Endothelial cell of umbilical vein (primary cell): ENCODE measurements at regions not wholly inside any gene's neighbourhood (a gene's known extent, or its start where the extent isn't known, plus 50 kb on each side); places are given as distances from the start of the nearest gene placed in this dataset.

Experiments used
- CTCF ChIP-seq, 2 donors: IDR thresholded peaks; 1 replicate in 1 of 2; 2 replicates in 1 of 2; pipeline ENCODE4 v1.5.1; 2011; ENCODE audit warnings: low read length in 2 of 2, mild to moderate bottlenecking in 2 of 2, moderate library complexity in 2 of 2, control low read depth in 1 of 2, inconsistent platforms in 1 of 2, low read depth in 1 of 2; ENCODE audit not compliant: insufficient read depth in 1 of 2; ENCODE audit errors: extremely low read depth in 1 of 2
- EZH2 ChIP-seq: IDR thresholded peaks from 2 replicates; pipeline ENCODE4 v1.6.1; 2012; ENCODE audit warnings: borderline replicate concordance, low read depth, mild to moderate bottlenecking, moderate library complexity, low read length, inconsistent platforms; ENCODE audit not compliant: severe bottlenecking
- FOS ChIP-seq: IDR thresholded peaks from 2 replicates; pipeline ENCODE4 v1.6.1; 2011; ENCODE audit warnings: mild to moderate bottlenecking, low read length, moderate library complexity, borderline replicate concordance; ENCODE audit not compliant: insufficient read depth
- JUN ChIP-seq: IDR thresholded peaks from 2 replicates; pipeline ENCODE4 v1.6.1; 2011; ENCODE audit warnings: borderline replicate concordance, low read depth; ENCODE audit not compliant: insufficient read length, insufficient read depth
- MAX ChIP-seq: IDR thresholded peaks from 2 replicates; pipeline ENCODE4 v1.6.1; 2011; ENCODE audit not compliant: insufficient read depth, insufficient read length
- POLR2A ChIP-seq: IDR thresholded peaks from 2 replicates; pipeline ENCODE4 v1.6.1; 2012; ENCODE audit warnings: low read depth, mild to moderate bottlenecking, control low read depth, low read length
- POLR2AphosphoS5 ChIP-seq: IDR thresholded peaks from 2 replicates; pipeline ENCODE4 v1.6.1; 2012; ENCODE audit warnings: low read depth, mild to moderate bottlenecking, control low read depth, low read length, moderate library complexity; ENCODE audit not compliant: insufficient read depth

- TF ChIP-seq POLR2A (no peak), POLR2AphosphoS5 (no peak), CTCF (IDR thresholded peaks at IDR 0.05; ENCODE audit: extremely low read depth in 1 of 2, insufficient read depth in 1 of 2, low read depth in 1 of 2, low read length in 2 of 2) (no peak), JUN (no peak), EZH2 (no peak), MAX (no peak), FOS (no peak)
These were observed 110.9 kb upstream of the B3GAT1 start for GRCh38 chr11:134522782-134523570.
